GM23338 (cell line): ENCODE measurements at regions not wholly inside any gene's neighbourhood (a gene's known extent, or its start where the extent isn't known, plus 50 kb on each side); places are given as distances from the start of the nearest gene placed in this dataset.

Experiments used
- ATAC-seq: fragments of 200-7000 bp; cut with Tn5 transposase; 3 replicates; pipeline ENCODE4 v1.9.1; 2020
- DNase-seq: peaks from one replicate; pipeline ENCODE4 v3.0.0-alpha.2; 2015; ENCODE audit warnings: low spot score
- H2AFZ ChIP-seq: fragments of 200-600 bp; sonication (generic); 2 replicates; pipeline ENCODE4 v1.8.0; 2016; ENCODE audit warnings: antibody characterized with exemption, mild to moderate bottlenecking, moderate library complexity
- H3F3A ChIP-seq: fragments of 200-600 bp; sonication (generic); replicated peaks from 2 replicates; pipeline ENCODE4 v1.8.0; 2017; ENCODE audit warnings: antibody characterized with exemption, mixed run types, low read depth
- H3K27ac ChIP-seq: fragments of 200-600 bp; sonication (generic); 2 replicates; pipeline ENCODE4 v1.6.1; 2016; ENCODE audit warnings: low read depth
- H3K27me3 ChIP-seq: fragments of 200-600 bp; sonication (generic); 2 replicates; pipeline ENCODE4 v1.8.0; 2016; ENCODE audit warnings: mild to moderate bottlenecking, mixed run types, moderate library complexity; ENCODE audit not compliant: insufficient read depth
- H3K36me3 ChIP-seq: fragments of 200-600 bp; sonication (generic); 2 replicates; pipeline ENCODE4 v1.8.0; 2016; ENCODE audit warnings: mild to moderate bottlenecking; ENCODE audit not compliant: insufficient read depth
- H3K4me1 ChIP-seq: fragments of 200-600 bp; sonication (generic); 2 replicates; pipeline ENCODE4 v1.8.0; 2016; ENCODE audit warnings: mild to moderate bottlenecking, moderate library complexity; ENCODE audit not compliant: insufficient read depth
- H3K4me2 ChIP-seq: fragments of 200-600 bp; sonication (generic); 2 replicates; pipeline ENCODE4 v1.7.1; 2017; ENCODE audit warnings: mixed run types
- H3K4me3 ChIP-seq: fragments of 200-600 bp; sonication (generic); 2 replicates; pipeline ENCODE4 v1.6.1; 2016; ENCODE audit warnings: mixed run types
- H3K79me2 ChIP-seq: fragments of 200-600 bp; sonication (generic); replicated peaks from 2 replicates; pipeline ENCODE4 v1.8.0; 2017; ENCODE audit warnings: mild to moderate bottlenecking; ENCODE audit not compliant: insufficient read depth
- H3K9me2 ChIP-seq: fragments of 200-600 bp; sonication (generic); 2 replicates; pipeline ENCODE4 v1.8.0; 2017; ENCODE audit not compliant: insufficient read depth
- H4K20me1 ChIP-seq: fragments of 200-600 bp; sonication (generic); replicated peaks from 2 replicates; pipeline ENCODE4 v1.8.0; 2017; ENCODE audit warnings: mild to moderate bottlenecking; ENCODE audit not compliant: insufficient read depth
- H3K27ac Mint-ChIP-seq: 2 replicates; pipeline ENCODE4 v1.8.0; 2020; ENCODE audit warnings: inconsistent platforms, mild to moderate bottlenecking, moderate library complexity, mixed read lengths
- H3K27me3 Mint-ChIP-seq: 3 replicates; pipeline ENCODE4 v1.8.0; 2022; ENCODE audit warnings: low read depth, mild to moderate bottlenecking, moderate library complexity, mixed read lengths, inconsistent platforms; ENCODE audit not compliant: insufficient read depth, poor library complexity
- H3K36me3 Mint-ChIP-seq: 3 replicates; pipeline ENCODE4 v1.8.0; 2021; ENCODE audit warnings: low read depth, mild to moderate bottlenecking, inconsistent platforms, moderate library complexity, mixed read lengths
- H3K4me1 Mint-ChIP-seq: 3 replicates; pipeline ENCODE4 v1.8.0; 2020; ENCODE audit warnings: mild to moderate bottlenecking, inconsistent platforms, mixed read lengths
- H3K4me3 Mint-ChIP-seq: 3 replicates; pipeline ENCODE4 v1.8.0; 2021; ENCODE audit warnings: moderate library complexity, mild to moderate bottlenecking, inconsistent platforms, mixed read lengths
- H3K9me3 Mint-ChIP-seq: 3 replicates; pipeline ENCODE4 v1.8.0; 2020; ENCODE audit warnings: moderate library complexity, mild to moderate bottlenecking, inconsistent platforms, mixed read lengths
- CREB1 ChIP-seq: fragments of 250-450 bp; sonication (Bioruptor Pico); IDR thresholded peaks from 2 replicates; pipeline ENCODE4 v1.5.0; 2020; ENCODE audit warnings: low read depth, mild to moderate bottlenecking, moderate library complexity
- EZH2 ChIP-seq: fragments of 200-600 bp; sonication (generic); IDR thresholded peaks from one replicate; pipeline ENCODE4 v1.8.0; 2017; ENCODE audit warnings: antibody characterized with exemption, mild to moderate bottlenecking, low read depth; ENCODE audit not compliant: unreplicated experiment
- EZH2phosphoT487 ChIP-seq: fragments of 200-600 bp; sonication (generic); IDR thresholded peaks from one replicate; pipeline ENCODE4 v1.8.1; 2018; ENCODE audit warnings: antibody characterized with exemption; ENCODE audit not compliant: unreplicated experiment
- JUNB ChIP-seq: IDR thresholded peaks from one replicate; pipeline ENCODE4 v1.6.1; 2016; ENCODE audit warnings: antibody characterized with exemption; ENCODE audit not compliant: unreplicated experiment
- STAT1 ChIP-seq: IDR thresholded peaks from one replicate; pipeline ENCODE4 v1.6.1; 2016; ENCODE audit warnings: antibody characterized with exemption; ENCODE audit not compliant: unreplicated experiment
- ZNF114 ChIP-seq: fragments of 250-450 bp; sonication (Bioruptor Pico); IDR thresholded peaks from 2 replicates; pipeline ENCODE4 v1.5.0; 2020; ENCODE audit warnings: mild to moderate bottlenecking, moderate library complexity
- ZNF331 ChIP-seq: fragments of 250-450 bp; sonication (Bioruptor Pico); IDR thresholded peaks from 2 replicates; pipeline ENCODE4 v1.5.0; 2020; ENCODE audit warnings: low read depth, mild to moderate bottlenecking, moderate library complexity
- TF ChIP-seq, protein P1 (sequence below), 2 experiments: fragments of 200-600 bp in 1 of 2; sonication (generic) in 1 of 2; conservative IDR thresholded peaks; 2 replicates each; pipeline versions ENCODE4 v1.5.1 to v1.6.1; 2016 to 2017; ENCODE audit warnings: antibody characterized with exemption in 2 of 2, low read depth in 2 of 2, mild to moderate bottlenecking in 2 of 2, moderate library complexity in 1 of 2
- TF ChIP-seq, protein P2 (sequence below): IDR thresholded peaks from 2 replicates; pipeline ENCODE4 v1.6.1; 2016; ENCODE audit warnings: antibody characterized with exemption
- TF ChIP-seq, protein P3 (sequence below): IDR thresholded peaks from one replicate; pipeline ENCODE4 v1.6.1; 2018; ENCODE audit warnings: antibody characterized with exemption; ENCODE audit not compliant: unreplicated experiment

DNA sequence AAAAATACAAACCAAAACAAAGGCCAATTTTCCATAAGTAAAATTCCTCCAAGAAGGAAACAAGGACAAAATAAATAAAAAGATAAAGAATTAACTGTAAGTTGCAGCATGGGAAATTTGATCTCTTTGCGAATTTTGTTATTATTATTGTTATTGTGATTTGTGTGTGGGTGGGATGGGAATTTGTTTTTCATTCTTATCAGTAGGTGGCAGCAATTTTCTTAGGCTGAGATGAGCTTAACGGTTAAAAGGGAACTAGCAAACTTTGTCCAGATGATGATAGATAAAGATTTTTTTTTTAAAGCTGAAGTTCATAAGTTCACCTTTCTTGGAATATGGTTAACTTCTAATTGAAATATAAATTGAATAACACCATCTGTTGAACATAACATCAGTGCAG lies 83.2 kb upstream of the IL1RAPL2 start:
- no peak overlapping the region for H2AFZ ChIP-seq
- no peak for TF ChIP-seq CREB1 (CRISPR knock-in tag)
- TF ChIP-seq ZNF114 (CRISPR knock-in tag), result no peak
- TF ChIP-seq, protein P1, sequence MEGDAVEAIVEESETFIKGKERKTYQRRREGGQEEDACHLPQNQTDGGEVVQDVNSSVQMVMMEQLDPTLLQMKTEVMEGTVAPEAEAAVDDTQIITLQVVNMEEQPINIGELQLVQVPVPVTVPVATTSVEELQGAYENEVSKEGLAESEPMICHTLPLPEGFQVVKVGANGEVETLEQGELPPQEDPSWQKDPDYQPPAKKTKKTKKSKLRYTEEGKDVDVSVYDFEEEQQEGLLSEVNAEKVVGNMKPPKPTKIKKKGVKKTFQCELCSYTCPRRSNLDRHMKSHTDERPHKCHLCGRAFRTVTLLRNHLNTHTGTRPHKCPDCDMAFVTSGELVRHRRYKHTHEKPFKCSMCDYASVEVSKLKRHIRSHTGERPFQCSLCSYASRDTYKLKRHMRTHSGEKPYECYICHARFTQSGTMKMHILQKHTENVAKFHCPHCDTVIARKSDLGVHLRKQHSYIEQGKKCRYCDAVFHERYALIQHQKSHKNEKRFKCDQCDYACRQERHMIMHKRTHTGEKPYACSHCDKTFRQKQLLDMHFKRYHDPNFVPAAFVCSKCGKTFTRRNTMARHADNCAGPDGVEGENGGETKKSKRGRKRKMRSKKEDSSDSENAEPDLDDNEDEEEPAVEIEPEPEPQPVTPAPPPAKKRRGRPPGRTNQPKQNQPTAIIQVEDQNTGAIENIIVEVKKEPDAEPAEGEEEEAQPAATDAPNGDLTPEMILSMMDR (conservative IDR thresholded peaks at IDR 0.05; ENCODE audit: low read depth in 2 of 2), result peak; percentile 45 to 48
- TF ChIP-seq STAT1, result no peak
- no peaks in the 10 kb centered on the region for H4K20me1 ChIP-seq
- ATAC-seq (no peak), DNase-seq (peak; percentile 30)
- no peaks in the 10 kb centered on the region for H3K9me2 ChIP-seq
- no peaks in the 10 kb centered on the region for H3F3A ChIP-seq
- Mint-ChIP-seq H3K36me3 (no peaks in the 10 kb centered on the region), H3K4me1 (peaks cover 12% of the 10 kb centered on the region), H3K27me3 (no peaks in the 10 kb centered on the region), H3K27ac (no peak overlapping the region), H3K9me3 (no peaks in the 10 kb centered on the region), H3K4me3 (no peak overlapping the region)
- H3K79me2 ChIP-seq, result no peaks in the 10 kb centered on the region
- H3K36me3 ChIP-seq, result no peaks in the 10 kb centered on the region
- H3K4me3 ChIP-seq, result no peak overlapping the region
- peaks cover 7% of the 10 kb centered on the region; the same call in 1 of the 2 replicates for H3K4me1 ChIP-seq
- no peaks in the 10 kb centered on the region for H3K27me3 ChIP-seq
- no peak overlapping the region for H3K27ac ChIP-seq
- H3K4me2 ChIP-seq, result no peak overlapping the region

DNA sequence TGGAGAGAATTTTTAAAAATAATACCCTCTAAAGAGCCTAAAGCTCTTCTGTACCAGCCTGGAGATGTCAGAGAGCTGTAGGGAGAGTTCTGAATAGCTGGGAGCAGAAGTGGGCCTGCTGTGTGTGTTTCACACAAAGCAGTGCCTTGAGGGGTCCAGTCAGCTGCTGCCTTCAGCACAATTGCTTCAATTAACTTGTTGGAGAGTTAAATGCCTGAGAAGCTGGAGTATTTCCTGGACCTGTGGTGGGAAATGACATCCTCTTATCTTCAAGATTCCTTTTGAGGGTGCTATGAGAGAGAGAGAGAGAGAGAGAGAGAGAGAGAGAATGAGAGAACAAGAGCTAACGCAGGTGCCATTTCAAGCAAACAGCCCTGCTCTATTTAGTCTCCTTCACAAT lies 96.2 kb upstream of the IL1RAPL2 start:
- ATAC-seq (no peak), DNase-seq (no peak)
- no peak overlapping the region for H3K27ac ChIP-seq
- Mint-ChIP-seq H3K27ac (no peak overlapping the region), H3K4me1 (peaks cover 4% of the 10 kb centered on the region; the same call in 2 of the 3 replicates), H3K36me3 (no peaks in the 10 kb centered on the region), H3K27me3 (peaks cover 4% of the 10 kb centered on the region), H3K9me3 (no peaks in the 10 kb centered on the region), H3K4me3 (no peak overlapping the region)
- no peaks in the 10 kb centered on the region for H3K79me2 ChIP-seq
- H3F3A ChIP-seq, result no peaks in the 10 kb centered on the region
- H4K20me1 ChIP-seq, result no peaks in the 10 kb centered on the region
- H3K4me1 ChIP-seq, result no peaks in the 10 kb centered on the region; the same call in 1 of the 2 replicates
- no peaks in the 10 kb centered on the region for H3K9me2 ChIP-seq
- H3K36me3 ChIP-seq, result no peaks in the 10 kb centered on the region
- H3K4me3 ChIP-seq, result no peak overlapping the region
- H2AFZ ChIP-seq, result no peak overlapping the region
- no peaks in the 10 kb centered on the region for H3K27me3 ChIP-seq
- H3K4me2 ChIP-seq, result no peak overlapping the region
- TF ChIP-seq EZH2, result no peak
- no peak for TF ChIP-seq ZNF114 (CRISPR knock-in tag)
- TF ChIP-seq, protein P1 (conservative IDR thresholded peaks at IDR 0.05; ENCODE audit: low read depth in 2 of 2), result no peak
- no peak for TF ChIP-seq STAT1
- TF ChIP-seq, protein P2, sequence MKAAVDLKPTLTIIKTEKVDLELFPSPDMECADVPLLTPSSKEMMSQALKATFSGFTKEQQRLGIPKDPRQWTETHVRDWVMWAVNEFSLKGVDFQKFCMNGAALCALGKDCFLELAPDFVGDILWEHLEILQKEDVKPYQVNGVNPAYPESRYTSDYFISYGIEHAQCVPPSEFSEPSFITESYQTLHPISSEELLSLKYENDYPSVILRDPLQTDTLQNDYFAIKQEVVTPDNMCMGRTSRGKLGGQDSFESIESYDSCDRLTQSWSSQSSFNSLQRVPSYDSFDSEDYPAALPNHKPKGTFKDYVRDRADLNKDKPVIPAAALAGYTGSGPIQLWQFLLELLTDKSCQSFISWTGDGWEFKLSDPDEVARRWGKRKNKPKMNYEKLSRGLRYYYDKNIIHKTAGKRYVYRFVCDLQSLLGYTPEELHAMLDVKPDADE, result no peak
- TF ChIP-seq ZNF331 (CRISPR knock-in tag), result no peak
- TF ChIP-seq, protein P3, sequence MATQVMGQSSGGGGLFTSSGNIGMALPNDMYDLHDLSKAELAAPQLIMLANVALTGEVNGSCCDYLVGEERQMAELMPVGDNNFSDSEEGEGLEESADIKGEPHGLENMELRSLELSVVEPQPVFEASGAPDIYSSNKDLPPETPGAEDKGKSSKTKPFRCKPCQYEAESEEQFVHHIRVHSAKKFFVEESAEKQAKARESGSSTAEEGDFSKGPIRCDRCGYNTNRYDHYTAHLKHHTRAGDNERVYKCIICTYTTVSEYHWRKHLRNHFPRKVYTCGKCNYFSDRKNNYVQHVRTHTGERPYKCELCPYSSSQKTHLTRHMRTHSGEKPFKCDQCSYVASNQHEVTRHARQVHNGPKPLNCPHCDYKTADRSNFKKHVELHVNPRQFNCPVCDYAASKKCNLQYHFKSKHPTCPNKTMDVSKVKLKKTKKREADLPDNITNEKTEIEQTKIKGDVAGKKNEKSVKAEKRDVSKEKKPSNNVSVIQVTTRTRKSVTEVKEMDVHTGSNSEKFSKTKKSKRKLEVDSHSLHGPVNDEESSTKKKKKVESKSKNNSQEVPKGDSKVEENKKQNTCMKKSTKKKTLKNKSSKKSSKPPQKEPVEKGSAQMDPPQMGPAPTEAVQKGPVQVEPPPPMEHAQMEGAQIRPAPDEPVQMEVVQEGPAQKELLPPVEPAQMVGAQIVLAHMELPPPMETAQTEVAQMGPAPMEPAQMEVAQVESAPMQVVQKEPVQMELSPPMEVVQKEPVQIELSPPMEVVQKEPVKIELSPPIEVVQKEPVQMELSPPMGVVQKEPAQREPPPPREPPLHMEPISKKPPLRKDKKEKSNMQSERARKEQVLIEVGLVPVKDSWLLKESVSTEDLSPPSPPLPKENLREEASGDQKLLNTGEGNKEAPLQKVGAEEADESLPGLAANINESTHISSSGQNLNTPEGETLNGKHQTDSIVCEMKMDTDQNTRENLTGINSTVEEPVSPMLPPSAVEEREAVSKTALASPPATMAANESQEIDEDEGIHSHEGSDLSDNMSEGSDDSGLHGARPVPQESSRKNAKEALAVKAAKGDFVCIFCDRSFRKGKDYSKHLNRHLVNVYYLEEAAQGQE, result no peak
- TF ChIP-seq JUNB, result no peak
- no peak for TF ChIP-seq EZH2phosphoT487
